ENCODE measurements at regions not wholly inside any gene's neighbourhood (a gene's known extent, or its start where the extent isn't known, plus 50 kb on each side); places are given as distances from the start of the nearest gene placed in this dataset.

GRCh38 chr10:4391683-4392082 is 434.3 kb upstream of the AKR1E2 start:
- Histone ChIP-seq H3K4me1 (ENCODE audit: control insufficient read depth in 1 of 2, low read depth in 2 of 2) (no peaks in the 10 kb centered on the region), H3K4me3 (no peak overlapping the region), H3K36me3 (no peaks in the 10 kb centered on the region), H3K27ac (no peak overlapping the region), H3K9me3 (no peaks in the 10 kb centered on the region), H3K27me3 (replicated peaks; ENCODE audit: insufficient read depth) (no peaks in the 10 kb centered on the region)
- TF ChIP-seq, protein P1, sequence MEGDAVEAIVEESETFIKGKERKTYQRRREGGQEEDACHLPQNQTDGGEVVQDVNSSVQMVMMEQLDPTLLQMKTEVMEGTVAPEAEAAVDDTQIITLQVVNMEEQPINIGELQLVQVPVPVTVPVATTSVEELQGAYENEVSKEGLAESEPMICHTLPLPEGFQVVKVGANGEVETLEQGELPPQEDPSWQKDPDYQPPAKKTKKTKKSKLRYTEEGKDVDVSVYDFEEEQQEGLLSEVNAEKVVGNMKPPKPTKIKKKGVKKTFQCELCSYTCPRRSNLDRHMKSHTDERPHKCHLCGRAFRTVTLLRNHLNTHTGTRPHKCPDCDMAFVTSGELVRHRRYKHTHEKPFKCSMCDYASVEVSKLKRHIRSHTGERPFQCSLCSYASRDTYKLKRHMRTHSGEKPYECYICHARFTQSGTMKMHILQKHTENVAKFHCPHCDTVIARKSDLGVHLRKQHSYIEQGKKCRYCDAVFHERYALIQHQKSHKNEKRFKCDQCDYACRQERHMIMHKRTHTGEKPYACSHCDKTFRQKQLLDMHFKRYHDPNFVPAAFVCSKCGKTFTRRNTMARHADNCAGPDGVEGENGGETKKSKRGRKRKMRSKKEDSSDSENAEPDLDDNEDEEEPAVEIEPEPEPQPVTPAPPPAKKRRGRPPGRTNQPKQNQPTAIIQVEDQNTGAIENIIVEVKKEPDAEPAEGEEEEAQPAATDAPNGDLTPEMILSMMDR (IDR thresholded peaks at IDR 0.05), result no peak
- ATAC-seq (ENCODE audit: insufficient number of reproducible peaks, low FRiP score, low read depth) (no peak), DNase-seq (ENCODE audit: low spot score) (no peak)

GRCh38 chr10:4390219-4390618 is 435.8 kb upstream of the AKR1E2 start:
- DNase-seq (ENCODE audit: low spot score), result no peak

DNA sequence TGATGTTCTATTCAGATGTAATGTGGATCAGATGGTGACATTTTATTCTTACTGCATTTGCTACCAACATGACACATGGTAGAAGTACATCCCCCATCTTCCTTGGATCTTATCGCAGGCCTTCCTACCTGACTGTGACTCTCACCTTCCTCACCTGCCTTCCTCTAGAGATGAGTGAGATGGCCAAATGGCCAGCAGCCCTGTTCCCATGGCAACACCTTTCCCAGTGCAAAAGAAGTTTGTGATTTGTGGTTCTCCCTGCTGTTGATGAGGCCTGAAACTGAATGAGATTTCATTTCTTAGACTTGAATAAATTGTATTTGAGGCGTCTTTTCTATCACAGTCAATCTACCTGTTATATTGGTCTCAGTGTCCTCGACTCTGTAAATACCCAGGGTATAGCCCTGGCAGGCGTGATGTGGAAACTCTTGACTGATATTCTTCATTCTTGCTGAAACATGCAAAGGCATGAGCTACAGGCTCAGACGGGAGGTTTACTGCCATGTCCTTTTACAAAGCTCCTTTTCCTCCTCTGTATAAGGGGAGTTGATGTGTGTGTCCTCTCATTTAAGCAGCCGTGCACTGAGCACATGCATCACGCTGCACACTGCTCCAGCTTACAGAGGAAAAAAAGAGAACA is 440.7 kb upstream of the AKR1E2 start:
- ATAC-seq (ENCODE audit: insufficient number of reproducible peaks, low FRiP score, low read depth) (no peak), DNase-seq (ENCODE audit: low spot score) (no peak)
- H3K27me3 ChIP-seq (replicated peaks; ENCODE audit: insufficient read depth), result no peaks in the 10 kb centered on the region
- no peak overlapping the region for H3K27ac ChIP-seq
- no peak overlapping the region for H3K4me3 ChIP-seq
- H3K4me1 ChIP-seq (ENCODE audit: control insufficient read depth in 1 of 2, low read depth in 2 of 2), result peaks cover 4 to 8% of the 10 kb centered on the region in 2 donors
- TF ChIP-seq, protein P1 (IDR thresholded peaks at IDR 0.05), result no peak
- no peaks in the 10 kb centered on the region for H3K9me3 ChIP-seq
- no peaks in the 10 kb centered on the region for H3K36me3 ChIP-seq

More at GRCh38 chr10:4390219-4390618, 435.8 kb upstream of the AKR1E2 start:
- TF ChIP-seq, protein P1 (IDR thresholded peaks at IDR 0.05), result no peak
- H3K9me3 ChIP-seq, result no peaks in the 10 kb centered on the region
- no peak overlapping the region for H3K27ac ChIP-seq
- no peaks in the 10 kb centered on the region for H3K4me1 ChIP-seq (ENCODE audit: control insufficient read depth in 1 of 2, low read depth in 2 of 2)
- H3K4me3 ChIP-seq, result no peak overlapping the region
- no peaks in the 10 kb centered on the region for H3K36me3 ChIP-seq
- ATAC-seq (ENCODE audit: insufficient number of reproducible peaks, low FRiP score, low read depth), result no peak
- no peaks in the 10 kb centered on the region for H3K27me3 ChIP-seq (replicated peaks; ENCODE audit: insufficient read depth)

DNA sequence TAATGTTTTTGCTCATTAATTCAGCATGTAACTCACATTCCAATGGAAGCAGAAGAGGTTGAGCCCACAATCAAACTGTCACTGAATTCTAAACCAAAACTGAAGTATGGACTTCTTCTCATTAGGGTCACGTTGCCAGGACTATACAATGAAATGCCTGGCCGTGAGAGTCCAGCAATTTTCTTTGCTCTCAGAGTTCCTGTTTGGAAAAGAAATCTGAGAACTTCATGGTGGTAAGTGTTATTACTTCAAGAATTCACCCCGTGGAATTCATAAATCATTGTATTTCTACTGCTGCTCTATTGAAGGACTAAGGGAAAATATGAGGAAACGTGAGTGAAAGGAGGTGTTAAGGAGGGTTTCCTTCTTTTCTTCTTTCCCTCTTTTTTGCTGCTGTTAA is 441.8 kb upstream of the AKR1E2 start:
- Histone ChIP-seq H3K4me1 (ENCODE audit: control insufficient read depth in 1 of 2, low read depth in 2 of 2) (peaks cover 4 to 8% of the 10 kb centered on the region in 2 donors), H3K4me3 (peak overlapping the region; percentile 56), H3K27ac (peak overlapping the region; percentile 1 to 32), H3K27me3 (replicated peaks; ENCODE audit: insufficient read depth) (no peaks in the 10 kb centered on the region), H3K36me3 (no peaks in the 10 kb centered on the region), H3K9me3 (no peaks in the 10 kb centered on the region)
- DNase-seq (ENCODE audit: low spot score), result no peak
- TF ChIP-seq, protein P1 (IDR thresholded peaks at IDR 0.05), result no peak
- no peak for ATAC-seq (ENCODE audit: insufficient number of reproducible peaks, low FRiP score, low read depth)

DNA sequence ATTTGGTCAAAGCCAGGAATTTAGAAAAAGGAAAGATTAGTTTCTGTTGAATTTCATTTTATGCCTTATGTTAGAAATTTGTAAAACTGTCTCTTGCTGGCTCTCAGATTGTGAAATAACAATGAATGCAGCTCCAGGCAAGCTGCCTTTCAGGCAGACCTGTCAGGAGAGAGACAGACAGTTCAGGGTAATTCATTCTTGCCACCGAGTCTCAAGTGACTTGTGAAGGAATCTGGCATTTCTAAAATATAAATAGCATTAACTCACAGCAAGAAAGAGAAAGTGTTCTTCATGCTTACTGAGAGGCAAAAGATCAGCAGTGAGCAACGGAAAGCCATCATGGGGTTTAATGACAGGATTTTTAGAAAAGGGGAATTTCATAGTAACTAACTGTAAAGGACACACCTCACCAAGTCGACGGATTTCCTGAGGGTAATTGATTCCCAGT is 442.3 kb upstream of the AKR1E2 start:
- DNase-seq (ENCODE audit: low spot score) (no peak), ATAC-seq (ENCODE audit: insufficient number of reproducible peaks, low FRiP score, low read depth) (no peak)
- TF ChIP-seq, protein P1 (IDR thresholded peaks at IDR 0.05), result no peak
- no peaks in the 10 kb centered on the region for H3K36me3 ChIP-seq
- H3K27ac ChIP-seq, result peak overlapping the region in 1 of 2 donors; percentile 32
- H3K27me3 ChIP-seq (replicated peaks; ENCODE audit: insufficient read depth), result no peaks in the 10 kb centered on the region
- H3K4me3 ChIP-seq, result peak overlapping the region; percentile 56
- H3K4me1 ChIP-seq (ENCODE audit: control insufficient read depth in 1 of 2, low read depth in 2 of 2), result peaks cover 4 to 8% of the 10 kb centered on the region in 2 donors
- no peaks in the 10 kb centered on the region for H3K9me3 ChIP-seq
